Kidney (tissue), 13 donors: ENCODE measurements at regions not wholly inside any gene's neighbourhood (a gene's known extent, or its start where the extent isn't known, plus 50 kb on each side); places are given as distances from the start of the nearest gene placed in this dataset.

Source experiments
- DNase-seq, 5 donors: peaks; one replicate each; pipeline ENCODE4 v3.0.0-alpha.2; 2013 to 2020
- FAIRE-seq: peaks from 2 replicates; lab custom pipeline; 2012; peaks lifted over from hg19 to GRCh38; lab: Jason Lieb, UNC
- H3K27ac ChIP-seq, 2 donors: one replicate each; pipeline ENCODE4 v1.7.0; 2013; ENCODE audit warnings: low read depth in 2 of 2, low read length in 2 of 2, inconsistent platforms in 1 of 2
- H3K27me3 ChIP-seq: one replicate; pipeline ENCODE4 v1.7.1; 2013; ENCODE audit warnings: low read length, inconsistent platforms; ENCODE audit not compliant: control insufficient read depth, insufficient read depth
- H3K36me3 ChIP-seq, 3 donors: one replicate each; pipeline versions ENCODE4 v1.7.0 to v1.7.1; 2013; ENCODE audit warnings: low read length in 3 of 3, control low read depth in 1 of 3, inconsistent platforms in 1 of 3; ENCODE audit not compliant: insufficient read depth in 3 of 3, control insufficient read depth in 2 of 3
- H3K4me1 ChIP-seq, 3 donors: one replicate each; pipeline versions ENCODE4 v1.7.0 to v1.7.1; 2013; ENCODE audit warnings: low read length in 3 of 3, inconsistent platforms in 1 of 3, low read depth in 1 of 3; ENCODE audit not compliant: control insufficient read depth in 2 of 3, insufficient read depth in 2 of 3
- H3K4me3 ChIP-seq, 3 donors: one replicate each; pipeline versions ENCODE4 v1.7.0 to v1.8.1; 2013; ENCODE audit warnings: low read length in 3 of 3, control low read depth in 1 of 3, inconsistent platforms in 1 of 3
- H3K9ac ChIP-seq, 3 donors: one replicate each; pipeline versions ENCODE4 v1.7.0 to v1.7.1; 2013; ENCODE audit warnings: low read length in 3 of 3, control low read depth in 1 of 3, inconsistent platforms in 1 of 3
- H3K9me3 ChIP-seq, 3 donors: one replicate each; pipeline versions ENCODE4 v1.7.0 to v1.7.1; 2013; ENCODE audit warnings: low read length in 3 of 3, control low read depth in 1 of 3, inconsistent platforms in 1 of 3; ENCODE audit not compliant: control insufficient read depth in 2 of 3, insufficient read depth in 1 of 3
- intact Hi-C: fragments of 100-400 bp; cut with DNase I; formaldehyde crosslinking; loops from one replicate; pipeline ENCODE4 v1.11.1; 2022
- TF ChIP-seq, protein P1 (sequence below): IDR thresholded peaks from 3 replicates; pipeline ENCODE4 v1.5.1; 2012; ENCODE audit warnings: mild to moderate bottlenecking, moderate library complexity, borderline replicate concordance; ENCODE audit not compliant: insufficient read depth; ENCODE audit errors: extremely low read depth
- donor health status: control.
- donor health status: control.
- donor health status: control.
- donor health status: control.
- donor health status: control.
- donor health status: DM: yes; HTN: yes; CAD: no.
- donor health status: Normal renal cell carcinoma (clear cell type).

DNA sequence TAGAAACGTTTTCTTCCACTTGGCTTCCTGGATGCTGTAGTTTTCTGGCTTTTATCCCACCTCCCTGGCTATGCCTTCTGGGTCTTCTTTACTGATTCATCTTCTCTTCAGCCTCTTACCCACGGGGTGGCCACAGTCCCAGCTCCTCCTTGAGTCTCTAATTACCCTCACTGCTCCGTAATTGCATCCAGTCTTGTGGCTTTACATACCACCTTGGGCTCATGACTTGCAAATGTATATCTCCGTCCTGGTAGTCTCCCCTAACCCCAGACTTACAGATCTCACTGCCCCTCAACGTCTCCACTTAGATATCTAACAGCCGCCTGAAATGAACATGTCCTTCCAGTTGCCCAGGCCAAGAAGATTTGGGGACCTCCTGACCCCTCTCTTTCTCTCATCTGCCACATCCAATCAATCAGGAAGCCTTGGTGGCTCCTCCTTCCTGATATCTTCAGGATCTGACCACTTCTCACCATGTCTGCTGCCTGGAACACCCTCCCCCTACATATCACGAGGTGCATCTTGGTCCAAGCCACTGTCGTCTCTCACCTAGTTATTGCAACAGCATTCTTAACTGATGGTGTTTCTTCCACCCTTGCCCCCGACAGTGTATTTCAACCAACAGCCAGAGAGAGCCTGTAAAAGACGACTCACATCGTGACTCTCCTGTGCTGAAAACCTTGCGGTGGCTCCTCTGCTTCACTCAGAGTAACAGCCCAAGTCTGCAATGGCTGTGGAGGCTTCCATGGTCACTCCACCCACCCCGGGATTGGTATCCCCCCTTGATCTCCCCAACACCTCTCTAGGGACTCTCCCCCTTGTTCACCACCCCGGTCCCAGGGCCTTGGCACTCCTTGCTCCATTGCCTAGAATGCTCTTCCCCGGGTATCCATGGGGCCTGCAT, 219.0 kb upstream of the POU3F1 start:
- Histone ChIP-seq H3K36me3 (no peaks in the 10 kb centered on the region), H3K9me3 (no peaks in the 10 kb centered on the region), H3K27ac (no peak overlapping the region), H3K4me3 (no peak overlapping the region), H3K4me1 (no peaks in the 10 kb centered on the region), H3K27me3 (no peaks in the 10 kb centered on the region), H3K9ac (no peak overlapping the region)
- intact Hi-C loops = no loop called here
- FAIRE-seq = no peak
- TF ChIP-seq, protein P1, sequence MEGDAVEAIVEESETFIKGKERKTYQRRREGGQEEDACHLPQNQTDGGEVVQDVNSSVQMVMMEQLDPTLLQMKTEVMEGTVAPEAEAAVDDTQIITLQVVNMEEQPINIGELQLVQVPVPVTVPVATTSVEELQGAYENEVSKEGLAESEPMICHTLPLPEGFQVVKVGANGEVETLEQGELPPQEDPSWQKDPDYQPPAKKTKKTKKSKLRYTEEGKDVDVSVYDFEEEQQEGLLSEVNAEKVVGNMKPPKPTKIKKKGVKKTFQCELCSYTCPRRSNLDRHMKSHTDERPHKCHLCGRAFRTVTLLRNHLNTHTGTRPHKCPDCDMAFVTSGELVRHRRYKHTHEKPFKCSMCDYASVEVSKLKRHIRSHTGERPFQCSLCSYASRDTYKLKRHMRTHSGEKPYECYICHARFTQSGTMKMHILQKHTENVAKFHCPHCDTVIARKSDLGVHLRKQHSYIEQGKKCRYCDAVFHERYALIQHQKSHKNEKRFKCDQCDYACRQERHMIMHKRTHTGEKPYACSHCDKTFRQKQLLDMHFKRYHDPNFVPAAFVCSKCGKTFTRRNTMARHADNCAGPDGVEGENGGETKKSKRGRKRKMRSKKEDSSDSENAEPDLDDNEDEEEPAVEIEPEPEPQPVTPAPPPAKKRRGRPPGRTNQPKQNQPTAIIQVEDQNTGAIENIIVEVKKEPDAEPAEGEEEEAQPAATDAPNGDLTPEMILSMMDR = no peak
- DNase-seq = no peak

DNA sequence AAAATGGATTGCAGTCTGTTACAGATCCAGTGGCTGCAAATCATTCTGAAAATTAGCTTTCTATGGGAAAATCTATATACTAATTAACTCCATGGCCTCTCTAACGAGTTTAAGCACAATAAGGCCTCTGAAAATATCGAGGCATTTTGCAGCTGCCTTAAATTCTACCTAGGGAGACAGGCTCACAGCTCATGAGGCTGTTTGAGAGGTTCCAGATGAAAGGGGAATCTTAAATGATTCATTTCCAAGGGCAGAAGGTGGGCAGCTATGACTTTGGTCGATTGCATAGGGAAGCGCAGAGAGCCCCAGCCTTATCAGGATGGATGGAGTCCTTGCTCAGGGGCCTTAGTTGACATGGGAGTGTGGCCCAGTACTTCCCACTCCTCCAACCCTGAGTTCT, 216.8 kb upstream of the POU3F1 start:
- Histone ChIP-seq H3K9me3 (peaks cover 0 to 6% (median 0%) of the 10 kb centered on the region in 3 donors), H3K27ac (no peak overlapping the region), H3K27me3 (no peaks in the 10 kb centered on the region), H3K4me1 (no peaks in the 10 kb centered on the region), H3K9ac (no peak overlapping the region), H3K36me3 (no peaks in the 10 kb centered on the region), H3K4me3 (no peak overlapping the region)
- intact Hi-C loops = no loop called here
- DNase-seq (no peak), FAIRE-seq (no peak)
- TF ChIP-seq, protein P1 = no peak

DNA sequence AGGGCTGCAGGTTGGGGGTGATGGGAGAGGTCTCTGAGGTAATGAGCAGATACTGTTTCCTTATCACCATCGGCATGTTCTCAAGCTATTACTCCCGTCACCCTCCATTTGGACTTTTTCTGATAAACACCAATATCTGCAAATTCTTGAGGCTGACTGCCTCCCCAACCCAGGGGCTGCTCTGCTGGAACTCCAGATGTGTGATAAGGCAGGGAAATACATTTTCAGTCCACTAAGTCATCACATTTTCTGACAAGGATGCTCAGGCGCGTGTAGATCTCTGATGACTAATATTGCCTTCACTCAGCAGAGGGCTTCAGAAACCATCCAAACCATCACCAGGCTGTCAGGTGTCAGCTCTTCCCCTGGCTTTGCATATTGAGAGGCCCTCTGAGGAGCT, 215.0 kb upstream of the POU3F1 start:
- H3K36me3 ChIP-seq = no peaks in the 10 kb centered on the region
- no peak overlapping the region for H3K4me3 ChIP-seq
- no peak overlapping the region for H3K27ac ChIP-seq
- H3K9me3 ChIP-seq = peaks cover 0 to 6% (median 0%) of the 10 kb centered on the region in 3 donors
- H3K4me1 ChIP-seq = no peaks in the 10 kb centered on the region
- TF ChIP-seq, protein P1 = no peak
- no peak overlapping the region for H3K9ac ChIP-seq
- DNase-seq (no peak), FAIRE-seq (no peak)
- H3K27me3 ChIP-seq = peaks cover 6% of the 10 kb centered on the region
- intact Hi-C loops = no loop called here
